Body of pancreas (tissue), 4 donors: ENCODE measurements at regions not wholly inside any gene's neighbourhood (a gene's known extent, or its start where the extent isn't known, plus 50 kb on each side); places are given as distances from the start of the nearest gene placed in this dataset.

Experiments used
- ATAC-seq: fragments of 150-250 bp; one replicate; pipeline ENCODE4 v1.9.1; 2016
- DNase-seq, 4 donors: peaks; one replicate each; pipeline ENCODE4 v3.0.0-alpha.2; 2019
- H3K27ac ChIP-seq, 4 donors: fragments of 200-600 bp; sonication (generic); 1 replicate in 3 of 4; 2 replicates in 1 of 4; pipeline versions ENCODE4 v1.5.1 to v1.6.1; 2016 to 2019; ENCODE audit warnings: mild to moderate bottlenecking in 1 of 4, mixed read lengths in 1 of 4, moderate library complexity in 1 of 4
- H3K27me3 ChIP-seq, 2 donors: fragments of 200-600 bp; sonication (generic); one replicate each; pipeline ENCODE4 v1.6.0; 2016; ENCODE audit warnings: mild to moderate bottlenecking in 1 of 2
- H3K36me3 ChIP-seq, 2 donors: fragments of 200-600 bp; sonication (generic); replicated peaks in 1 of 2; 2 replicates each; pipeline ENCODE4 v1.5.1; 2016; ENCODE audit warnings: low read depth in 2 of 2; ENCODE audit not compliant: insufficient read depth in 1 of 2
- H3K4me1 ChIP-seq: fragments of 200-600 bp; sonication (generic); one replicate; pipeline ENCODE4 v1.6.0; 2016
- H3K4me3 ChIP-seq, 2 donors: fragments of 200-600 bp; sonication (generic); 1 replicate in 1 of 2; 2 replicates in 1 of 2; pipeline ENCODE4 v1.5.1; 2016 to 2019
- H3K9me3 ChIP-seq, 3 donors: fragments of 200-600 bp; sonication (generic); 1 replicate in 2 of 3; 2 replicates in 1 of 3; pipeline ENCODE4 v1.5.1; 2016
- CTCF ChIP-seq, 7 experiments: fragments of 450-650 bp in 4 of 7; fragments of 200-600 bp in 3 of 7; sonication (generic) in 3 of 7; IDR thresholded peaks; one replicate each; pipeline ENCODE4 v1.5.1; 2016 to 2019; ENCODE audit warnings: antibody characterized with exemption in 7 of 7
- POLR2A ChIP-seq, 3 donors: fragments of 450-650 bp; IDR thresholded peaks; one replicate each; pipeline ENCODE4 v1.6.1; 2016; ENCODE audit warnings: antibody characterized with exemption in 3 of 3, mild to moderate bottlenecking in 2 of 3
- WGBS, 2 donors: methylation state at CpG; one replicate each; pipeline ENCODE4 v1.1.5; 2017; 5-methylcytosine and 5-hydroxymethylcytosine counted together
- intact Hi-C: fragments of 100-400 bp; cut with DNase I; formaldehyde crosslinking; loops from one replicate; pipeline ENCODE4 v1.15.1; 2023

GRCh38 chr12:105588106-105588505, 257.6 kb downstream of the C12orf75 start:
- no peak overlapping the region for H3K27ac ChIP-seq
- intact Hi-C loops: no loop called here
- no peaks in the 10 kb centered on the region for H3K9me3 ChIP-seq
- H3K4me1 ChIP-seq: no peaks in the 10 kb centered on the region
- no peaks in the 10 kb centered on the region for H3K36me3 ChIP-seq
- DNase-seq (no peak), ATAC-seq (no peak)
- TF ChIP-seq POLR2A (IDR thresholded peaks at IDR 0.05): no peak
- no peak for TF ChIP-seq CTCF (IDR thresholded peaks at IDR 0.05)
- WGBS, 2 donors: 72% methylated on average over 4 of the region's 4 CpGs
- no peak overlapping the region for H3K4me3 ChIP-seq
- no peaks in the 10 kb centered on the region for H3K27me3 ChIP-seq

- Histone ChIP-seq H3K36me3 (no peaks in the 10 kb centered on the region), H3K9me3 (no peaks in the 10 kb centered on the region), H3K27ac (no peak overlapping the region), H3K4me1 (no peaks in the 10 kb centered on the region), H3K27me3 (no peaks in the 10 kb centered on the region), H3K4me3 (no peak overlapping the region)
- TF ChIP-seq POLR2A (IDR thresholded peaks at IDR 0.05): no peak
- TF ChIP-seq CTCF (IDR thresholded peaks at IDR 0.05): no peak
- ATAC-seq (no peak), DNase-seq (no peak)
- 19 to 31% methylated on average over 1 of the region's 1 CpG for WGBS, 2 donors
- intact Hi-C loops: no loop called here
These were observed 260.1 kb downstream of the C12orf75 start for GRCh38 chr12:105590571-105590970.

- DNase-seq (no peak), ATAC-seq (no peak)
- Histone ChIP-seq H3K4me1 (no peaks in the 10 kb centered on the region), H3K9me3 (no peaks in the 10 kb centered on the region), H3K4me3 (no peak overlapping the region), H3K27me3 (no peaks in the 10 kb centered on the region), H3K36me3 (no peaks in the 10 kb centered on the region), H3K27ac (no peak overlapping the region)
- no peak for TF ChIP-seq POLR2A (IDR thresholded peaks at IDR 0.05)
- TF ChIP-seq CTCF (IDR thresholded peaks at IDR 0.05): no peak
- 41 to 47% methylated on average over 5 of the region's 5 CpGs for WGBS, 2 donors
- intact Hi-C loops: no loop called here
These were observed 264.9 kb downstream of the C12orf75 start for GRCh38 chr12:105595440-105595839.

GRCh38 chr12:105596731-105597130, 266.2 kb downstream of the C12orf75 start:
- no peaks in the 10 kb centered on the region for H3K4me1 ChIP-seq
- intact Hi-C loops: no loop called here

More at GRCh38 chr12:105596731-105597130, 266.2 kb downstream of the C12orf75 start:
- DNase-seq: no peak
- 65 to 69% methylated on average over 2 of the region's 2 CpGs for WGBS, 2 donors
- no peak for TF ChIP-seq POLR2A (IDR thresholded peaks at IDR 0.05)
- no peak for TF ChIP-seq CTCF (IDR thresholded peaks at IDR 0.05)
- Histone ChIP-seq H3K4me3 (no peak overlapping the region), H3K27me3 (no peaks in the 10 kb centered on the region), H3K9me3 (no peaks in the 10 kb centered on the region), H3K36me3 (no peaks in the 10 kb centered on the region), H3K27ac (no peak overlapping the region)
- ATAC-seq: no peak
